Activated T-cell treated with anti-CD3 and anti-CD28 coated beads, Interleukin-2, amount 50 U/mL, for 24 hours (primary cell): ENCODE measurements at regions not wholly inside any gene's neighbourhood (a gene's known extent, or its start where the extent isn't known, plus 50 kb on each side); places are given as distances from the start of the nearest gene placed in this dataset.

Experiments
- DNase-seq: peaks from one replicate; pipeline ENCODE4 v3.0.0-alpha.2; 2020
- H3K27ac Mint-ChIP-seq: 2 replicates; pipeline ENCODE4 v1.8.0; 2020; ENCODE audit warnings: mild to moderate bottlenecking, mixed read lengths
- H3K27me3 Mint-ChIP-seq: 2 replicates; pipeline ENCODE4 v1.8.0; 2020; ENCODE audit warnings: mixed read lengths
- H3K36me3 Mint-ChIP-seq: 2 replicates; pipeline ENCODE4 v1.8.0; 2020; ENCODE audit warnings: low read depth, mixed read lengths
- H3K4me1 Mint-ChIP-seq: 2 replicates; pipeline ENCODE4 v1.8.0; 2020; ENCODE audit warnings: low read depth, mixed read lengths
- H3K4me3 Mint-ChIP-seq: 2 replicates; pipeline ENCODE4 v1.8.0; 2020; ENCODE audit warnings: mild to moderate bottlenecking, moderate library complexity, mixed read lengths
- H3K9me3 Mint-ChIP-seq: 2 replicates; pipeline ENCODE4 v1.8.0; 2020; ENCODE audit warnings: mixed read lengths

GRCh38 chr4:128345650-128346049, 58.0 kb upstream of the PGRMC2 start:
- Mint-ChIP-seq H3K36me3 (peaks cover 5% of the 10 kb centered on the region), H3K4me3 (no peak overlapping the region), H3K27ac (no peak overlapping the region), H3K9me3 (no peaks in the 10 kb centered on the region), H3K4me1 (no peaks in the 10 kb centered on the region), H3K27me3 (no peaks in the 10 kb centered on the region)
- DNase-seq: no peak

DNA sequence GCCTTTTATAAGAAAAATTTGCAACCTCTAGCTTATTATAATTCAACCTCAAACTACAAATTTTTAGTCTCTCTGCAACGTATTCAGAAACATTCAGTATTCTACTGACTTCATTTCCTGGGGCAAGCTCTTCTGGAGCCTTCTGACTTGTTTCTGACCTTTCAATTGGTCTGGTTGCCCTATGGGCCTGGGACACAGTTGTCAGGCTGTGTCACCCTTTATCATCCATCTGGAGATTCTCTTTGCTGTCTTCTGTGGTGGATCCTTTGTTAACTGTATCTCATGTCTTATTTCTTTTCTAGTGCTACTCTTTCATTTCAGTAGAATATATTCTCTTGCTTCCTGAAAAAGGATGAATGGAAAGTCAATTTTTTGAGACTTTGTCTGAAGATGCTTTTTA, 55.1 kb upstream of the PGRMC2 start:
- no peaks in the 10 kb centered on the region for H3K9me3 Mint-ChIP-seq
- no peak overlapping the region for H3K27ac Mint-ChIP-seq
- no peaks in the 10 kb centered on the region for H3K27me3 Mint-ChIP-seq
- no peak overlapping the region for H3K4me3 Mint-ChIP-seq
- DNase-seq: no peak
- no peaks in the 10 kb centered on the region for H3K4me1 Mint-ChIP-seq
- peaks cover 5% of the 10 kb centered on the region for H3K36me3 Mint-ChIP-seq

DNA sequence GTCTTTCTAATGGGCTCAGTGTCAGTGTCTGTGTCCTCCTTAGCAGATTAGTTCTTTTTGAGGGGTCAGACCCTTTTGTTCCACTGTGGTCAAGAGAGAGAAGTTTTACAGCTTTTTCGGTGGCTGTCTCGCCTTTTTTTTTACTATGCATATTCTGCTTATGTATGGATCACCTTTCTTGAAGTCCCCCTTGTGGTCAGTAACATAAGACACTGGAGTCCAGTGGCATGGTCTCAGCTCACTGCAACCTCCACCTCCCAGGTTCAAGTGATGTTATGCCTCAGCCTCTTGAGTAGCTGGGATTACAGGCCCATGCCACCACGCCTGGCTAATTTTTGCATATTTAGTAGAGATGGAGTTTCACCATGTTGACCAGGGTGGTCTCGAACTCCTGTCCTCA, 54.0 kb upstream of the PGRMC2 start:
- Mint-ChIP-seq H3K27me3 (no peaks in the 10 kb centered on the region), H3K4me3 (no peak overlapping the region), H3K27ac (no peak overlapping the region), H3K4me1 (no peaks in the 10 kb centered on the region), H3K9me3 (no peaks in the 10 kb centered on the region), H3K36me3 (peaks cover 2% of the 10 kb centered on the region)
- DNase-seq: no peak

GRCh38 chr4:128338634-128339355, 51.2 kb upstream of the PGRMC2 start:
- DNase-seq: no peak
- no peaks in the 10 kb centered on the region for H3K9me3 Mint-ChIP-seq

GRCh38 chr4:128337863-128338262, 50.2 kb upstream of the PGRMC2 start:
- Mint-ChIP-seq H3K36me3 (no peaks in the 10 kb centered on the region), H3K27ac (no peak overlapping the region), H3K9me3 (no peaks in the 10 kb centered on the region), H3K4me3 (no peak overlapping the region), H3K27me3 (no peaks in the 10 kb centered on the region), H3K4me1 (no peaks in the 10 kb centered on the region)
- no peak for DNase-seq

More at GRCh38 chr4:128338634-128339355, 51.2 kb upstream of the PGRMC2 start:
- H3K27ac Mint-ChIP-seq: no peak overlapping the region
- H3K36me3 Mint-ChIP-seq: no peaks in the 10 kb centered on the region
- H3K4me3 Mint-ChIP-seq: no peak overlapping the region
- no peaks in the 10 kb centered on the region for H3K4me1 Mint-ChIP-seq
- H3K27me3 Mint-ChIP-seq: no peaks in the 10 kb centered on the region
